ENCODE measurements at regions not wholly inside any gene's neighbourhood (a gene's known extent, or its start where the extent isn't known, plus 50 kb on each side); places are given as distances from the start of the nearest gene placed in this dataset.

DNA sequence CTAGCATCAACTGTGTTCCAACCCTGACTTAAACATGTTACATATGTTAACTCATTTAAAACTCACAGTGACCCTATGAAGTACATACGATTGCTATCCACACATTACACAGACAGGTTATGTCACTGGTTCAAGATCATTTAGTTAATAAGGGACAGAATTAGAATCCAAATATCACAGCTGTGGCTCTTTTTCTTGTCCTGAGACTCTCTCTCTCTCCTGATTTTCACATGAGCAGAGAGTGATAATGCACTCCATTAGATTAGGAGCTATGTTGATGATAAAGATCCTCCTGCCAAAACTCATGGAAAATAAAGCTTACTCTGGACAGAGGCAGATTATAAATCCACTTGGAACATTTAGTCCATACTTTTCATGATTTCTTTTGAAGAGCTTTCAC lies 408.3 kb downstream of the PPARGC1A start:
- intact Hi-C loops (cut with DNase I): no loop called here
- WGBS: 81% methylated on average over 1 of the region's 1 CpG
- H3K4me1 ChIP-seq: peaks cover 0 to 21% (median 18%) of the 10 kb centered on the region in 4 donors
- no peak overlapping the region for H3K4me3 ChIP-seq
- peak overlapping the region in 2 of 4 donors; percentile 15 to 41 for H3K27ac ChIP-seq (replicated peaks in 1 of 4)
- no peak for TF ChIP-seq EP300 (IDR thresholded peaks at IDR 0.05)
- no peak for TF ChIP-seq POLR2A (IDR thresholded peaks at IDR 0.05; ENCODE audit: low read depth)
- TF ChIP-seq CTCF (IDR thresholded peaks at IDR 0.05): no peak
- TF ChIP-seq POLR2AphosphoS5 (IDR thresholded peaks at IDR 0.05): no peak
- DNase-seq (ENCODE audit: extremely low spot score): no peak
- H3K36me3 ChIP-seq: no peaks in the 10 kb centered on the region
- no peaks in the 10 kb centered on the region for H3K27me3 ChIP-seq
- H3K9me3 ChIP-seq: no peaks in the 10 kb centered on the region

DNA sequence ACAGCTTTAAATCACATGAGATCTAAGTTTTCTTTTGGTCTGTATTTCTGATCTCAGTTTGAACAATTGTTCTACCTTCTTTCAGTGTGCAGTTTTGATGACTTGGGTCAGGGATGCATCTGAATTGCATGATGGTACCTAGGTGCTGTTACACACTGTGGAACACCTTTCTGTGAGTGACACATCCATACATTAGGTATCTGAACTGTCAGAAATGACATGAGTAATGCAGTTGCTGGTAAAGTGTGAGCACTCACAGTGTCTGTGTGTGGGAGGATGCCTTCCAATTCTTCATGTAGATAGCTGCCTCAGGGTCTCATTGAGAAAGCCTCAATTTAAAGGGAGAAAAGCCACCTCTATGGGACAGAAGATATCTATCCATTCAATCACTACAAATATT lies 411.9 kb downstream of the PPARGC1A start:
- TF ChIP-seq POLR2AphosphoS5 (IDR thresholded peaks at IDR 0.05) (no peak), POLR2A (IDR thresholded peaks at IDR 0.05; ENCODE audit: low read depth) (no peak), CTCF (IDR thresholded peaks at IDR 0.05) (no peak), EP300 (IDR thresholded peaks at IDR 0.05) (no peak)
- no peaks in the 10 kb centered on the region for H3K9me3 ChIP-seq
- H3K4me1 ChIP-seq: no peaks in the 10 kb centered on the region
- intact Hi-C loops (cut with DNase I): no loop called here
- no peak overlapping the region for H3K4me3 ChIP-seq
- H3K36me3 ChIP-seq: no peaks in the 10 kb centered on the region
- no peak for DNase-seq (ENCODE audit: extremely low spot score)
- no peaks in the 10 kb centered on the region for H3K27me3 ChIP-seq
- no peak overlapping the region for H3K27ac ChIP-seq (replicated peaks in 1 of 4)

DNA sequence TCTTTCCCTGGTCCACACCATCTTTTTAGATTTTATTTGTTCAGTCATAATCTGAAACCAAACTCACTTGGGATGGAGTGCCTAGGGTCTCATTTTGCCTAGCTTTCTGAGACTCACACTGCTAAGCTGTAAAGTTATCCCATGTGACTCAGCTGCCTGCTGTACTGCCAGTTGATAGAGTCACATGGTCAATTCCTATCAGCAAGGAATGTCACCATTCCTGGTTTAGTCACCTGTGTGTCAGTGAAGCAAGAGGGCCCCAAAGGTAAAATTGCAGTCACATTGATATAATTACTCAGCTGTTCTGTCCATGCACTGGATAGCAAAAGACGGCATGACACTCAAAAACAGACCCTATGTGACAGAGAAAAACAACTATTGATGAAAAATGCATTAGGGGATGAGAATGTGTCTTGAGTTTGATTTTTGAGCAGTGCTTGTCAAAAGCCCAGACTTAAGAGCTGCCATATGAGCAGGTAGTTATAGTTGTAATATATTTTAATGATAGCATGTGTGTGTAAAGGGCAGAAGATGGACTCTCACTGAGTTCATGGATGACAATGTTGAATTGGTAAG lies 413.2 kb downstream of the PPARGC1A start:
- 82% methylated on average over 1 of the region's 1 CpG for WGBS
- no peaks in the 10 kb centered on the region for H3K9me3 ChIP-seq
- no peak overlapping the region for H3K4me3 ChIP-seq
- DNase-seq (ENCODE audit: extremely low spot score): no peak
- no peaks in the 10 kb centered on the region for H3K4me1 ChIP-seq
- no peaks in the 10 kb centered on the region for H3K36me3 ChIP-seq
- TF ChIP-seq EP300 (IDR thresholded peaks at IDR 0.05): no peak
- TF ChIP-seq CTCF (IDR thresholded peaks at IDR 0.05): no peak
- TF ChIP-seq POLR2AphosphoS5 (IDR thresholded peaks at IDR 0.05): no peak
- no peak for TF ChIP-seq POLR2A (IDR thresholded peaks at IDR 0.05; ENCODE audit: low read depth)
- no peaks in the 10 kb centered on the region for H3K27me3 ChIP-seq
- intact Hi-C loops (cut with DNase I): no loop called here
- H3K27ac ChIP-seq (replicated peaks in 1 of 4): no peak overlapping the region

DNA sequence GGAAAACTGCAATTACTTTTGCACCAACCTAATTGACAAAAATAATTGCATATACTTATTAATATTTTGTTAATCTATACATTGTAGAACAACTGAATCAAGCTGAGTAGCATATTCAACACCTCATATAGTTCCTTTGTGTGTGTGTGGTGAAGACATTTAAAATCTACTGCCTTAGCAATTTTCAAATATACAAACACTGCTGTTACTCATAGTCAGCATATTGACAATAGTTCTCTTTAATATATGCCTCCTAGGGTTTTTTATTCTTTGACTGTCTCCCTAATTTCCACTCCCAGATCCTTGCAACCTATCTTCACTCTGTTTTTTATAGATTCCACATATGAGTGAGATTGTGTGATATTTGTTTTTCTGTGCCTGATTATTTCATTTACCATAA lies 426.8 kb downstream of the PPARGC1A start:
- Histone ChIP-seq H3K9me3 (peaks cover 0 to 17% (median 12%) of the 10 kb centered on the region in 4 donors), H3K4me3 (no peak overlapping the region), H3K36me3 (no peaks in the 10 kb centered on the region), H3K27me3 (no peaks in the 10 kb centered on the region), H3K27ac (replicated peaks in 1 of 4) (no peak overlapping the region), H3K4me1 (peaks cover 0 to 6% (median 1%) of the 10 kb centered on the region in 4 donors)
- no peak for DNase-seq (ENCODE audit: extremely low spot score)
- intact Hi-C loops (cut with DNase I): no loop called here
- TF ChIP-seq EP300 (IDR thresholded peaks at IDR 0.05) (no peak), CTCF (IDR thresholded peaks at IDR 0.05) (no peak)

DNA sequence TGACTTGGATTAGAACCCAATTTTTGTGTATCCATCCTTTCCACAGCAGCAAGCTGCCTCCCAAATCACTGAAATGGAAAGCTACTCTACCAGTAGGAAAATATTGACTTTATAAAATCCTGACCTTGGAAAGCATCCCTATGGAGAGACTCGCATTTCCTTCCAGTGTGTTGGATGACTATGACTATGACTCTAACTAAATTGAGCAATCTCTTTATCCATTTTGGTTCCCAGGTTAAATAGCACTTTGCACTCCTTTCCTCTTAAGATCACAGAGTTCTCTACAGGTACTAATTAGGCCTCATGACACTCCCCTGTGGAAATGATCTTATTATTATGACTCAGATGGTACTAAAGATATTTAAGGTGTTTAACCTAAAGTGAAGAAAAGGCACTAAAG lies 431.8 kb downstream of the PPARGC1A start:
- Histone ChIP-seq H3K27ac (replicated peaks in 1 of 4) (peak overlapping the region in 2 of 4 donors; percentile 52 to 57), H3K4me1 (peaks cover 13 to 33% (median 31%) of the 10 kb centered on the region in 4 donors), H3K9me3 (no peaks in the 10 kb centered on the region), H3K27me3 (no peaks in the 10 kb centered on the region), H3K36me3 (no peaks in the 10 kb centered on the region), H3K4me3 (no peak overlapping the region)
- WGBS: 46% methylated on average over 1 of the region's 1 CpG
- intact Hi-C loops (cut with DNase I): no loop called here
- TF ChIP-seq POLR2AphosphoS5 (IDR thresholded peaks at IDR 0.05): no peak
- no peak for TF ChIP-seq CTCF (IDR thresholded peaks at IDR 0.05)
- TF ChIP-seq EP300 (IDR thresholded peaks at IDR 0.05): no peak
- no peak for TF ChIP-seq POLR2A (IDR thresholded peaks at IDR 0.05; ENCODE audit: low read depth)
- DNase-seq (ENCODE audit: extremely low spot score): no peak

Data from esophagus muscularis mucosa (tissue), 4 donors.